Ascending aorta (tissue), 2 donors: ENCODE measurements at regions not wholly inside any gene's neighbourhood (a gene's known extent, or its start where the extent isn't known, plus 50 kb on each side); places are given as distances from the start of the nearest gene placed in this dataset.

Experiments
- DNase-seq, 2 donors: peaks; one replicate each; pipeline ENCODE4 v3.0.0-alpha.2; 2019; ENCODE audit warnings: low spot score in 2 of 2
- H3K27ac ChIP-seq, 2 donors: fragments of 200-600 bp; sonication (generic); one replicate each; pipeline ENCODE4 v1.5.1; 2016 to 2017; ENCODE audit warnings: mild to moderate bottlenecking in 1 of 2
- H3K27me3 ChIP-seq: fragments of 200-600 bp; sonication (generic); one replicate; pipeline ENCODE4 v1.5.1; 2017
- H3K36me3 ChIP-seq, 2 donors: fragments of 200-600 bp; sonication (generic); one replicate each; pipeline ENCODE4 v1.5.1; 2016
- H3K4me1 ChIP-seq, 2 donors: fragments of 200-600 bp; sonication (generic); one replicate each; pipeline ENCODE4 v1.5.1; 2016 to 2017; ENCODE audit warnings: mild to moderate bottlenecking in 1 of 2
- H3K4me3 ChIP-seq, 2 donors: fragments of 200-600 bp; sonication (generic); one replicate each; pipeline ENCODE4 v1.5.1; 2016 to 2017; ENCODE audit warnings: mild to moderate bottlenecking in 1 of 2
- H3K9me3 ChIP-seq, 2 donors: fragments of 200-600 bp; sonication (generic); one replicate each; pipeline ENCODE4 v1.5.1; 2016
- CTCF ChIP-seq, 3 experiments: fragments of 200-600 bp in 2 of 3; fragments of 450-650 bp in 1 of 3; sonication (generic) in 2 of 3; IDR thresholded peaks; one replicate each; pipeline ENCODE4 v1.5.1; 2016 to 2019; ENCODE audit warnings: antibody characterized with exemption in 3 of 3, mild to moderate bottlenecking in 1 of 3, moderate library complexity in 1 of 3
- intact Hi-C: fragments of 100-400 bp; cut with DNase I; formaldehyde crosslinking; loops from one replicate; pipeline ENCODE4 v1.15.1; 2023

GRCh38 chr5:38105801-38106200, 152.6 kb upstream of the EGFLAM start:
- Histone ChIP-seq H3K4me3 (no peak overlapping the region), H3K36me3 (no peaks in the 10 kb centered on the region), H3K4me1 (no peaks in the 10 kb centered on the region), H3K27me3 (no peaks in the 10 kb centered on the region), H3K9me3 (no peaks in the 10 kb centered on the region), H3K27ac (no peak overlapping the region)
- TF ChIP-seq CTCF (IDR thresholded peaks at IDR 0.05): no peak
- no peak for DNase-seq
- intact Hi-C loops: no loop called here

- H3K27me3 ChIP-seq: no peaks in the 10 kb centered on the region
- no peak for TF ChIP-seq CTCF (IDR thresholded peaks at IDR 0.05)
- H3K27ac ChIP-seq: no peak overlapping the region
- no peaks in the 10 kb centered on the region for H3K9me3 ChIP-seq
- H3K36me3 ChIP-seq: no peaks in the 10 kb centered on the region
- H3K4me3 ChIP-seq: no peak overlapping the region
- no peak for DNase-seq
- no peaks in the 10 kb centered on the region for H3K4me1 ChIP-seq
- intact Hi-C loops: no loop called here
Measured at GRCh38 chr5:38105231-38105570, 153.2 kb upstream of the EGFLAM start.

- intact Hi-C loops: no loop called here
Measured at GRCh38 chr5:38104497-38105230, 153.7 kb upstream of the EGFLAM start.

GRCh38 chr5:38101897-38102296, 156.5 kb upstream of the EGFLAM start:
- no peak for TF ChIP-seq CTCF (IDR thresholded peaks at IDR 0.05)
- H3K36me3 ChIP-seq: no peaks in the 10 kb centered on the region
- no peaks in the 10 kb centered on the region for H3K27me3 ChIP-seq
- intact Hi-C loops: no loop called here
- no peak overlapping the region for H3K27ac ChIP-seq
- no peaks in the 10 kb centered on the region for H3K4me1 ChIP-seq
- H3K9me3 ChIP-seq: no peaks in the 10 kb centered on the region
- DNase-seq: no peak
- H3K4me3 ChIP-seq: no peak overlapping the region

More at GRCh38 chr5:38104497-38105230, 153.7 kb upstream of the EGFLAM start:
- TF ChIP-seq CTCF (IDR thresholded peaks at IDR 0.05): no peak
- H3K27me3 ChIP-seq: no peaks in the 10 kb centered on the region
- no peaks in the 10 kb centered on the region for H3K9me3 ChIP-seq
- H3K4me3 ChIP-seq: no peak overlapping the region
- H3K4me1 ChIP-seq: no peaks in the 10 kb centered on the region
- no peak for DNase-seq
- no peak overlapping the region for H3K27ac ChIP-seq
- no peaks in the 10 kb centered on the region for H3K36me3 ChIP-seq

GRCh38 chr5:38099205-38100168, 158.9 kb upstream of the EGFLAM start:
- H3K9me3 ChIP-seq: no peaks in the 10 kb centered on the region
- no peak for TF ChIP-seq CTCF (IDR thresholded peaks at IDR 0.05)
- DNase-seq: no peak
- H3K36me3 ChIP-seq: no peaks in the 10 kb centered on the region
- intact Hi-C loops: no loop called here
- H3K4me1 ChIP-seq: no peaks in the 10 kb centered on the region
- H3K27ac ChIP-seq: no peak overlapping the region
- H3K4me3 ChIP-seq: no peak overlapping the region
- no peaks in the 10 kb centered on the region for H3K27me3 ChIP-seq
